Thyroid gland (tissue), 4 donors: ENCODE measurements at regions not wholly inside any gene's neighbourhood (a gene's known extent, or its start where the extent isn't known, plus 50 kb on each side); places are given as distances from the start of the nearest gene placed in this dataset.

ENCODE experiments used
- DNase-seq, 2 donors: peaks; one replicate each; pipeline ENCODE4 v3.0.0-alpha.2; 2019
- H3K27ac ChIP-seq, 3 donors: fragments of 200-600 bp; sonication (generic); 1 replicate in 2 of 3; 2 replicates in 1 of 3; pipeline ENCODE4 v1.5.1; 2016 to 2019; ENCODE audit warnings: mild to moderate bottlenecking in 1 of 3, moderate library complexity in 1 of 3
- H3K27me3 ChIP-seq: fragments of 200-600 bp; sonication (generic); one replicate; pipeline ENCODE4 v1.5.1; 2019
- H3K36me3 ChIP-seq, 2 donors: fragments of 200-600 bp; sonication (generic); one replicate each; pipeline ENCODE4 v1.5.1; 2016 to 2019
- H3K4me1 ChIP-seq, 2 donors: fragments of 200-600 bp; sonication (generic); one replicate each; pipeline ENCODE4 v1.5.1; 2017 to 2019
- H3K4me3 ChIP-seq, 3 donors: fragments of 200-600 bp; sonication (generic); replicated peaks in 1 of 3; 1 replicate in 2 of 3; 2 replicates in 1 of 3; pipeline ENCODE4 v1.5.1; 2016; ENCODE audit warnings: mild to moderate bottlenecking in 1 of 3
- H3K9me3 ChIP-seq: fragments of 200-600 bp; sonication (generic); one replicate; pipeline ENCODE4 v1.5.1; 2017
- CTCF ChIP-seq, 6 experiments: fragments of 200-600 bp in 3 of 6; fragments of 450-650 bp in 3 of 6; sonication (generic) in 3 of 6; IDR thresholded peaks; one replicate each; pipeline ENCODE4 v1.5.1; 2016 to 2019; ENCODE audit warnings: antibody characterized with exemption in 6 of 6, mild to moderate bottlenecking in 2 of 6, inconsistent platforms in 1 of 6, moderate library complexity in 1 of 6
- POLR2A ChIP-seq, 2 donors: fragments of 450-650 bp; IDR thresholded peaks; one replicate each; pipeline ENCODE4 v1.6.1; 2017; ENCODE audit warnings: antibody characterized with exemption in 2 of 2, mild to moderate bottlenecking in 2 of 2, moderate library complexity in 1 of 2
- WGBS, 2 donors: methylation state at CpG; one replicate each; pipeline ENCODE4 v1.1.5; 2017; 5-methylcytosine and 5-hydroxymethylcytosine counted together
- intact Hi-C: fragments of 100-400 bp; cut with DNase I; formaldehyde crosslinking; loops from one replicate; pipeline ENCODE4 v1.15.1; 2023

DNA sequence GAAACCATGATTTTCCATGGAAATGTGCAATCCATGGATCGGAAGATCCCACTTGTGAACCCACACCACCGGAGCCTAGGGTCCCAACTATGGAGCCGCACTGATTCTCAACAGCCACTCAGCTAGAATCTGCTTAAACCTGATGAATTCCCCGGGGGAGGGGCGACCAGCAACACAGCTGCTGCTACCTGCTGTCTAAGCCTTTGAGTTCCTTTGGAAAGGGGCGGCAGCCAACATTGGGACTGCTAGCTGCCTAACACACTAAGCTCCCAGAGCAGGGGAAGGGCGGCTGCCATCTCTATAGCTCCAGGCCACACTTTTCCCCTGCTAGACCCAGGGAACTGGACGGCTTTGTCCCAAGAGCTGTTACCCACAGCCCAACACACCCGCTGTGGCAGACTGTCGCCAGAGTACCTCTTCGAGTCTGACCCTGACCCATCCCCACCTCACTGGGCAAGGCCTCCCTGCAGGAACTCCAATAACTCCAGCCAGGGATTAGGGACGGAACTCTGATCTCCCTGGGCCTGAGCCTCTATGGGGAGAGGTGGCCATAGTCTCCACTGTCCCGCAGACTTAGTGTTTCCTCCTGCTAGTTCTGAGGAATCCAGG is 205.8 kb upstream of the SLC16A7 start:
- WGBS, 2 donors = 86 to 91% methylated on average over 9 to 11 of the region's 13 CpGs
- Histone ChIP-seq H3K9me3 (no peaks in the 10 kb centered on the region), H3K36me3 (no peaks in the 10 kb centered on the region), H3K4me1 (no peaks in the 10 kb centered on the region), H3K27me3 (no peaks in the 10 kb centered on the region), H3K4me3 (no peak overlapping the region), H3K27ac (no peak overlapping the region)
- no peak for TF ChIP-seq CTCF (IDR thresholded peaks at IDR 0.05)
- TF ChIP-seq POLR2A (IDR thresholded peaks at IDR 0.05) = no peak
- DNase-seq = no peak
- intact Hi-C loops = no loop called here

DNA sequence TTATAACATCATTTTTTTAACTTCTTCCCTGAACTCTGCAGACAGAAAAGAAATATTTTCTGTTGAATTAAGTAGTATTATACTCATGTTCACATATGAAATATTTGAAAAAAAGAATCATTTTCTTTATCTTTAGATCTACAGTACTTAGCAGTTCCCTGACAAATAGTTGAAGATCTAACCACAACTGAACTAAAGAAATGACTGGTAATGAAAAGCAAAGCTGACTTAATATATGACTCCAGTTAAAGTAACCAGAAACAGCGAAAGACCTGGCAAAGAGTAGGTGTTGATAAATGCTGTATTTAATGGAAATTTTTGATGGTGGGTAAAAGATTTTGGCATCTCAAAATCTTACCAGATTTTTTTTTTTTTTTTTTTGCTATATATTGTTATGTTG is 207.1 kb upstream of the SLC16A7 start:
- 89% methylated on average over 1 of the region's 1 CpG for WGBS, 2 donors
- intact Hi-C loops = no loop called here
- no peak for TF ChIP-seq POLR2A (IDR thresholded peaks at IDR 0.05)
- TF ChIP-seq CTCF (IDR thresholded peaks at IDR 0.05) = no peak
- H3K36me3 ChIP-seq = no peaks in the 10 kb centered on the region
- no peaks in the 10 kb centered on the region for H3K9me3 ChIP-seq
- H3K4me3 ChIP-seq = no peak overlapping the region
- no peaks in the 10 kb centered on the region for H3K27me3 ChIP-seq
- no peaks in the 10 kb centered on the region for H3K4me1 ChIP-seq
- H3K27ac ChIP-seq = no peak overlapping the region
- DNase-seq = no peak

DNA sequence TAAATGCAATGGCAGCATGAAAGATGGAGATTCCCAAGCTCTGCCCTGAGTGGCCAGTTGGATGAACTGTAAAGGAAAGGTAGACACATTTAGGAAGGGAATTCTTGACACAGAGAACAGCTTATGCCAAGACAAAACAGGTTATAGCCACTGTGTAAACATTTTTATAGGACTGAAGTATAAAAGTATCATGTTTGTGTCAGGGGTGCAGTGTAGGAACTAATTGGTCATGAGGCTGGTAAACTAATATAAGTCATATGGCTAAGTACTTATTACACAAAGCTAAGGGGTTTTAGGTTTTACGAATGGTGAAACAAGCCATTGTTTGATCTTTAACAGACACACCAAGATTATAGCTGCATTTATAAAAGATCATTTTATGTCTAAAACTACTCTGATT is 207.7 kb upstream of the SLC16A7 start:
- WGBS, 2 donors = 94 to 98% methylated on average over 1 of the region's 1 CpG
- Histone ChIP-seq H3K9me3 (no peaks in the 10 kb centered on the region), H3K27me3 (no peaks in the 10 kb centered on the region), H3K4me3 (no peak overlapping the region), H3K27ac (no peak overlapping the region), H3K4me1 (no peaks in the 10 kb centered on the region), H3K36me3 (no peaks in the 10 kb centered on the region)
- intact Hi-C loops = no loop called here
- TF ChIP-seq POLR2A (IDR thresholded peaks at IDR 0.05) (no peak), CTCF (IDR thresholded peaks at IDR 0.05) (no peak)
- DNase-seq = no peak

GRCh38 chr12:59386236-59386635 is 209.6 kb upstream of the SLC16A7 start:
- Histone ChIP-seq H3K27me3 (no peaks in the 10 kb centered on the region), H3K9me3 (no peaks in the 10 kb centered on the region), H3K27ac (no peak overlapping the region), H3K4me3 (no peak overlapping the region), H3K4me1 (no peaks in the 10 kb centered on the region), H3K36me3 (no peaks in the 10 kb centered on the region)
- WGBS, 2 donors = 70 to 84% methylated on average over 1 of the region's 1 CpG
- no peak for TF ChIP-seq CTCF (IDR thresholded peaks at IDR 0.05)
- no peak for TF ChIP-seq POLR2A (IDR thresholded peaks at IDR 0.05)
- DNase-seq = no peak
- intact Hi-C loops = no loop called here

- Histone ChIP-seq H3K27ac (no peak overlapping the region), H3K36me3 (no peaks in the 10 kb centered on the region), H3K9me3 (no peaks in the 10 kb centered on the region), H3K27me3 (no peaks in the 10 kb centered on the region), H3K4me1 (no peaks in the 10 kb centered on the region), H3K4me3 (no peak overlapping the region)
- no peak for DNase-seq
- TF ChIP-seq CTCF (IDR thresholded peaks at IDR 0.05) (no peak), POLR2A (IDR thresholded peaks at IDR 0.05) (no peak)
- intact Hi-C loops = no loop called here
- 90 to 91% methylated on average over 1 of the region's 1 CpG for WGBS, 2 donors
Measured at GRCh38 chr12:59383079-59383822, 212.6 kb upstream of the SLC16A7 start.
